ELR (cell line): ENCODE measurements at regions not wholly inside any gene's neighbourhood (a gene's known extent, or its start where the extent isn't known, plus 50 kb on each side); places are given as distances from the start of the nearest gene placed in this dataset.

Experiments used
- DNase-seq: peaks from one replicate; pipeline ENCODE4 v3.0.0-alpha.2; 2015; ENCODE audit warnings: low read depth

- DNase-seq = no peak
These were observed 157.6 kb upstream of the VASH1 start for GRCh38 chr14:76603713-76604112.

GRCh38 chr14:76607510-76607909 is 153.8 kb upstream of the VASH1 start:
- DNase-seq = no peak

GRCh38 chr14:76612654-76613053 is 148.6 kb upstream of the VASH1 start:
- DNase-seq = no peak

GRCh38 chr14:76613616-76614015 is 147.7 kb upstream of the VASH1 start:
- DNase-seq = no peak

- no peak for DNase-seq
These were observed 145.9 kb upstream of the VASH1 start for GRCh38 chr14:76615331-76615730.

- DNase-seq = no peak
These were observed 143.8 kb upstream of the VASH1 start for GRCh38 chr14:76617440-76617839.

GRCh38 chr14:76636602-76637001 is 124.7 kb upstream of the VASH1 start:
- DNase-seq = no peak

- DNase-seq = no peak
These were observed 122.4 kb upstream of the VASH1 start for GRCh38 chr14:76638841-76639240.

GRCh38 chr14:76639606-76640229 is 121.5 kb upstream of the VASH1 start:
- no peak for DNase-seq

- no peak for DNase-seq
These were observed 120.3 kb upstream of the VASH1 start for GRCh38 chr14:76640923-76641395.

- no peak for DNase-seq
These were observed 119.7 kb upstream of the VASH1 start for GRCh38 chr14:76641541-76641940.

- no peak for DNase-seq
These were observed 117.4 kb upstream of the VASH1 start for GRCh38 chr14:76643887-76644286.

GRCh38 chr14:76644855-76645518 is 116.3 kb upstream of the VASH1 start:
- DNase-seq = peak; percentile 52

GRCh38 chr14:76647697-76648298 is 113.5 kb upstream of the VASH1 start:
- peak; percentile 71 for DNase-seq

- DNase-seq = no peak
These were observed 109.7 kb upstream of the VASH1 start for GRCh38 chr14:76651410-76652055.

- no peak for DNase-seq
These were observed 107.2 kb upstream of the VASH1 start for GRCh38 chr14:76653875-76654572.

- no peak for DNase-seq
These were observed 106.6 kb upstream of the VASH1 start for GRCh38 chr14:76654573-76655108.

- no peak for DNase-seq
These were observed 105.9 kb upstream of the VASH1 start for GRCh38 chr14:76655331-76655730.

GRCh38 chr14:76656592-76656991 is 104.7 kb upstream of the VASH1 start:
- DNase-seq = no peak

- DNase-seq = no peak
These were observed 103.9 kb upstream of the VASH1 start for GRCh38 chr14:76657404-76657803.

GRCh38 chr14:76657846-76658245 is 103.4 kb upstream of the VASH1 start:
- DNase-seq = no peak

- DNase-seq = no peak
These were observed 98.7 kb upstream of the VASH1 start for GRCh38 chr14:76662580-76662979.
